Bronchial epithelial cell (primary cell): ENCODE measurements at regions not wholly inside any gene's neighbourhood (a gene's known extent, or its start where the extent isn't known, plus 50 kb on each side); places are given as distances from the start of the nearest gene placed in this dataset.
"Not testable (repeated sequence)": the region's sequence is repeated elsewhere in the genome, so short reads cannot be mapped to it uniquely, and the experiment has no call there.

Experiments used
- DNase-seq: peaks from one replicate; pipeline ENCODE4 v3.0.0-alpha.2; 2010; ENCODE audit warnings: low read depth
- FAIRE-seq: peaks from 2 replicates; lab custom pipeline; 2011; peaks lifted over from hg19 to GRCh38; lab: Jason Lieb, UNC
- H3K27me3 ChIP-seq: 2 replicates; pipeline ENCODE4 v1.5.1; 2011; ENCODE audit warnings: low read length; ENCODE audit not compliant: control insufficient read depth, insufficient read depth
- H3K36me3 ChIP-seq: 2 replicates; pipeline ENCODE4 v1.5.1; 2011; ENCODE audit warnings: low read length; ENCODE audit not compliant: control insufficient read depth, insufficient read depth
- H3K4me3 ChIP-seq: 2 replicates; pipeline ENCODE4 v1.5.1; 2011; ENCODE audit warnings: mild to moderate bottlenecking, low read depth, low read length, control low read depth
- CTCF ChIP-seq: IDR thresholded peaks from 2 replicates; pipeline ENCODE4 v1.5.1; 2011; ENCODE audit warnings: mild to moderate bottlenecking, moderate library complexity, low read length, control low read depth, inconsistent platforms; ENCODE audit not compliant: insufficient read depth, severe bottlenecking

- H3K4me3 ChIP-seq: no peak overlapping the region
- H3K36me3 ChIP-seq: no peaks in the 10 kb centered on the region
- FAIRE-seq: no peak
- TF ChIP-seq CTCF: no peak
- no peaks in the 10 kb centered on the region for H3K27me3 ChIP-seq
- no peak for DNase-seq
Observed at GRCh38 chr1:58057826-58058225, 488.7 kb downstream of the OMA1 start.

- not testable (repeated sequence) for H3K4me3 ChIP-seq, FAIRE-seq
Observed at GRCh38 chr1:58051187-58051586, 495.3 kb downstream of the OMA1 start.

GRCh38 chr1:58047265-58047858, 499.2 kb downstream of the OMA1 start:
- Histone ChIP-seq H3K36me3 (no peaks in the 10 kb centered on the region), H3K4me3 (no peak overlapping the region), H3K27me3 (no peaks in the 10 kb centered on the region)
- no peak for FAIRE-seq
- peak; percentile 78 for TF ChIP-seq CTCF
- no peak for DNase-seq

More at GRCh38 chr1:58051187-58051586, 495.3 kb downstream of the OMA1 start:
- DNase-seq, H3K27me3 ChIP-seq, H3K36me3 ChIP-seq: not testable (repeated sequence)

GRCh38 chr1:58045094-58045705, 501.3 kb downstream of the OMA1 start:
- TF ChIP-seq CTCF: no peak
- Histone ChIP-seq H3K4me3 (no peak overlapping the region), H3K36me3 (no peaks in the 10 kb centered on the region), H3K27me3 (no peaks in the 10 kb centered on the region)
- FAIRE-seq (no peak), DNase-seq (no peak)

GRCh38 chr1:58041621-58042020, 504.9 kb downstream of the OMA1 start:
- peak; percentile 38 for DNase-seq
- H3K36me3 ChIP-seq: no peaks in the 10 kb centered on the region
- H3K4me3 ChIP-seq: no peak overlapping the region
- no peaks in the 10 kb centered on the region for H3K27me3 ChIP-seq
- FAIRE-seq: no peak
- no peak for TF ChIP-seq CTCF

- DNase-seq: no peak
- H3K4me3 ChIP-seq: no peak overlapping the region
- TF ChIP-seq CTCF: no peak
- H3K36me3 ChIP-seq: no peaks in the 10 kb centered on the region
- FAIRE-seq: no peak
- H3K27me3 ChIP-seq: no peaks in the 10 kb centered on the region
Observed at GRCh38 chr1:58038574-58038973, 508.0 kb downstream of the OMA1 start.
